Liver (tissue), 3 donors: ENCODE measurements at regions not wholly inside any gene's neighbourhood (a gene's known extent, or its start where the extent isn't known, plus 50 kb on each side); places are given as distances from the start of the nearest gene placed in this dataset.

ENCODE experiments used
- JUND ChIP-seq, 2 donors: IDR thresholded peaks; 2 replicates each; pipeline ENCODE4 v1.6.1; 2016; ENCODE audit warnings: antibody characterized with exemption in 2 of 2
- MAX ChIP-seq: IDR thresholded peaks from 2 replicates; pipeline ENCODE4 v1.6.1; 2016; ENCODE audit warnings: antibody characterized with exemption
- RAD21 ChIP-seq, 2 donors: IDR thresholded peaks; 2 replicates each; pipeline ENCODE4 v1.6.1; 2016; ENCODE audit warnings: antibody characterized with exemption in 2 of 2, mild to moderate bottlenecking in 2 of 2
- REST ChIP-seq: IDR thresholded peaks from 2 replicates; pipeline ENCODE4 v1.6.1; 2016; ENCODE audit warnings: antibody characterized with exemption, mild to moderate bottlenecking
- RXRA ChIP-seq, 2 donors: IDR thresholded peaks; 2 replicates each; pipeline ENCODE4 v1.6.1; 2017 to 2018; ENCODE audit warnings: antibody characterized with exemption in 2 of 2, mild to moderate bottlenecking in 1 of 2
- SP1 ChIP-seq: IDR thresholded peaks from 2 replicates; pipeline ENCODE4 v1.6.1; 2018; ENCODE audit warnings: antibody characterized with exemption, mild to moderate bottlenecking
- TAF1 ChIP-seq: conservative IDR thresholded peaks from 2 replicates; pipeline ENCODE4 v1.6.1; 2016; ENCODE audit warnings: antibody characterized with exemption, mild to moderate bottlenecking
- YY1 ChIP-seq: IDR thresholded peaks from 2 replicates; pipeline ENCODE4 v1.6.1; 2016; ENCODE audit warnings: antibody characterized with exemption, mild to moderate bottlenecking
- TF ChIP-seq, protein P1 (sequence below): fragments of 150-350 bp; IDR thresholded peaks from 2 replicates; pipeline ENCODE4 v1.5.1; 2017; ENCODE audit warnings: improper control_type of control experiment, low read depth, low read length; ENCODE audit not compliant: missing input control
- TF ChIP-seq, protein P2 (sequence below): IDR thresholded peaks from 2 replicates; pipeline ENCODE4 v1.6.1; 2016; ENCODE audit warnings: antibody characterized with exemption
- TF ChIP-seq, protein P3 (sequence below): IDR thresholded peaks from 2 replicates; pipeline ENCODE4 v1.6.1; 2016; ENCODE audit warnings: antibody characterized with exemption
- donor health status: healthy.
- donor health status: healthy.

DNA sequence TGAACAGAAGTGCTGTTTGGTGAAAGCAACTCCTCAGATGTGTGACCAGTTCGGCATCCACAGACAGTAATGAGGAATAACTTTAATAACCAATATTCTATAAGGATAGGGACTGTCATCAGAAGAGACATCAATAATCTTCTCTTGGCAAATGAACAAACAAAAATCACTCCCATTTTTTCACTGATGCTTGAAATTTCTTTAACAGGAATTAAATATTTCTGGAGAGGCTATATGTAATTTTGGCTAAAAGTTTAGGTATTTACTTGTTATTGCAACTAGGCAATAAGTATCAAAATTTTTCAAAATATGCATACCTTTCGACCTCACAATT is 121.6 kb upstream of the EEA1 start:
- TF ChIP-seq, protein P1, sequence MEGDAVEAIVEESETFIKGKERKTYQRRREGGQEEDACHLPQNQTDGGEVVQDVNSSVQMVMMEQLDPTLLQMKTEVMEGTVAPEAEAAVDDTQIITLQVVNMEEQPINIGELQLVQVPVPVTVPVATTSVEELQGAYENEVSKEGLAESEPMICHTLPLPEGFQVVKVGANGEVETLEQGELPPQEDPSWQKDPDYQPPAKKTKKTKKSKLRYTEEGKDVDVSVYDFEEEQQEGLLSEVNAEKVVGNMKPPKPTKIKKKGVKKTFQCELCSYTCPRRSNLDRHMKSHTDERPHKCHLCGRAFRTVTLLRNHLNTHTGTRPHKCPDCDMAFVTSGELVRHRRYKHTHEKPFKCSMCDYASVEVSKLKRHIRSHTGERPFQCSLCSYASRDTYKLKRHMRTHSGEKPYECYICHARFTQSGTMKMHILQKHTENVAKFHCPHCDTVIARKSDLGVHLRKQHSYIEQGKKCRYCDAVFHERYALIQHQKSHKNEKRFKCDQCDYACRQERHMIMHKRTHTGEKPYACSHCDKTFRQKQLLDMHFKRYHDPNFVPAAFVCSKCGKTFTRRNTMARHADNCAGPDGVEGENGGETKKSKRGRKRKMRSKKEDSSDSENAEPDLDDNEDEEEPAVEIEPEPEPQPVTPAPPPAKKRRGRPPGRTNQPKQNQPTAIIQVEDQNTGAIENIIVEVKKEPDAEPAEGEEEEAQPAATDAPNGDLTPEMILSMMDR, result no peak
- TF ChIP-seq JUND (IDR thresholded peaks at IDR 0.05), result no peak
- TF ChIP-seq, protein P2, sequence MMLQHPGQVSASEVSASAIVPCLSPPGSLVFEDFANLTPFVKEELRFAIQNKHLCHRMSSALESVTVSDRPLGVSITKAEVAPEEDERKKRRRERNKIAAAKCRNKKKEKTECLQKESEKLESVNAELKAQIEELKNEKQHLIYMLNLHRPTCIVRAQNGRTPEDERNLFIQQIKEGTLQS, result no peak
- TF ChIP-seq REST, result no peak
- TF ChIP-seq, protein P3, sequence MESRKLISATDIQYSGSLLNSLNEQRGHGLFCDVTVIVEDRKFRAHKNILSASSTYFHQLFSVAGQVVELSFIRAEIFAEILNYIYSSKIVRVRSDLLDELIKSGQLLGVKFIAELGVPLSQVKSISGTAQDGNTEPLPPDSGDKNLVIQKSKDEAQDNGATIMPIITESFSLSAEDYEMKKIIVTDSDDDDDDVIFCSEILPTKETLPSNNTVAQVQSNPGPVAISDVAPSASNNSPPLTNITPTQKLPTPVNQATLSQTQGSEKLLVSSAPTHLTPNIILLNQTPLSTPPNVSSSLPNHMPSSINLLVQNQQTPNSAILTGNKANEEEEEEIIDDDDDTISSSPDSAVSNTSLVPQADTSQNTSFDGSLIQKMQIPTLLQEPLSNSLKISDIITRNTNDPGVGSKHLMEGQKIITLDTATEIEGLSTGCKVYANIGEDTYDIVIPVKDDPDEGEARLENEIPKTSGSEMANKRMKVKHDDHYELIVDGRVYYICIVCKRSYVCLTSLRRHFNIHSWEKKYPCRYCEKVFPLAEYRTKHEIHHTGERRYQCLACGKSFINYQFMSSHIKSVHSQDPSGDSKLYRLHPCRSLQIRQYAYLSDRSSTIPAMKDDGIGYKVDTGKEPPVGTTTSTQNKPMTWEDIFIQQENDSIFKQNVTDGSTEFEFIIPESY, result no peak
- no peak for TF ChIP-seq TAF1
- TF ChIP-seq YY1, result no peak
- TF ChIP-seq RAD21 (IDR thresholded peaks at IDR 0.05), result no peak
- TF ChIP-seq SP1, result no peak
- no peak for TF ChIP-seq RXRA (IDR thresholded peaks at IDR 0.05)
- no peak for TF ChIP-seq MAX
